HG03571 (cell line): ENCODE measurements at regions not wholly inside any gene's neighbourhood (a gene's known extent, or its start where the extent isn't known, plus 50 kb on each side); places are given as distances from the start of the nearest gene placed in this dataset.
"Not testable (repeated sequence)": the region's sequence is repeated elsewhere in the genome, so short reads cannot be mapped to it uniquely, and the experiment has no call there.

Experiments
- ATAC-seq: cut with Tn5 transposase; IDR thresholded peaks from one replicate; pipeline ENCODE4 v1.9.1; 2021; ENCODE audit not compliant: unreplicated experiment

GRCh38 chr11:25159341-25159740 is 662.5 kb downstream of the LUZP2 start:
- no peak for ATAC-seq

- no peak for ATAC-seq
Observed at GRCh38 chr11:25163421-25163820, 666.6 kb downstream of the LUZP2 start.

- no peak for ATAC-seq
Observed at GRCh38 chr11:25180187-25180586, 683.3 kb downstream of the LUZP2 start.

GRCh38 chr11:25183411-25183810 is 686.6 kb downstream of the LUZP2 start:
- no peak for ATAC-seq

GRCh38 chr11:25197515-25197914 is 700.7 kb downstream of the LUZP2 start:
- no peak for ATAC-seq

- ATAC-seq = no peak
Observed at GRCh38 chr11:25198704-25199103, 701.9 kb downstream of the LUZP2 start.

- no peak for ATAC-seq
Observed at GRCh38 chr11:25200925-25201324, 704.1 kb downstream of the LUZP2 start.

- no peak for ATAC-seq
Observed at GRCh38 chr11:25206762-25207161, 709.9 kb downstream of the LUZP2 start.

- no peak for ATAC-seq
Observed at GRCh38 chr11:25211635-25212254, 714.9 kb downstream of the LUZP2 start.

GRCh38 chr11:25214535-25215176 is 717.8 kb downstream of the LUZP2 start:
- no peak for ATAC-seq

- ATAC-seq = no peak
Observed at GRCh38 chr11:25218036-25218435, 721.2 kb downstream of the LUZP2 start.

GRCh38 chr11:25225078-25225477 is 728.2 kb downstream of the LUZP2 start:
- no peak for ATAC-seq

GRCh38 chr11:25242928-25243327 is 746.1 kb downstream of the LUZP2 start:
- no peak for ATAC-seq

- ATAC-seq = no peak
Observed at GRCh38 chr11:25244126-25244525, 747.3 kb downstream of the LUZP2 start.

- no peak for ATAC-seq
Observed at GRCh38 chr11:25247336-25247735, 750.5 kb downstream of the LUZP2 start.

GRCh38 chr11:25252854-25253253 is 756.0 kb downstream of the LUZP2 start:
- no peak for ATAC-seq

GRCh38 chr11:25263861-25264260 is 767.0 kb downstream of the LUZP2 start:
- ATAC-seq = not testable (repeated sequence)

GRCh38 chr11:25271301-25271700 is 774.4 kb downstream of the LUZP2 start:
- ATAC-seq = no peak

GRCh38 chr11:25272214-25272613 is 775.4 kb downstream of the LUZP2 start:
- no peak for ATAC-seq

GRCh38 chr11:25280821-25281220 is 784.0 kb downstream of the LUZP2 start:
- not testable (repeated sequence) for ATAC-seq

GRCh38 chr11:25293166-25293565 is 796.3 kb downstream of the LUZP2 start:
- no peak for ATAC-seq

GRCh38 chr11:25298450-25298849 is 801.6 kb downstream of the LUZP2 start:
- ATAC-seq = no peak

- ATAC-seq = no peak
Observed at GRCh38 chr11:25309818-25310217, 813.0 kb downstream of the LUZP2 start.
